ENCODE measurements at regions not wholly inside any gene's neighbourhood (a gene's known extent, or its start where the extent isn't known, plus 50 kb on each side); places are given as distances from the start of the nearest gene placed in this dataset.

- DNase-seq (ENCODE audit: low spot score): no peak
Measured at GRCh38 chr1:193799948-193800690, 613.7 kb upstream of the B3GALT2 start.

- no peak for DNase-seq (ENCODE audit: low spot score)
Measured at GRCh38 chr1:193799371-193799770, 613.0 kb upstream of the B3GALT2 start.

GRCh38 chr1:193794239-193794638 is 607.8 kb upstream of the B3GALT2 start:
- no peak for DNase-seq (ENCODE audit: low spot score)

DNA sequence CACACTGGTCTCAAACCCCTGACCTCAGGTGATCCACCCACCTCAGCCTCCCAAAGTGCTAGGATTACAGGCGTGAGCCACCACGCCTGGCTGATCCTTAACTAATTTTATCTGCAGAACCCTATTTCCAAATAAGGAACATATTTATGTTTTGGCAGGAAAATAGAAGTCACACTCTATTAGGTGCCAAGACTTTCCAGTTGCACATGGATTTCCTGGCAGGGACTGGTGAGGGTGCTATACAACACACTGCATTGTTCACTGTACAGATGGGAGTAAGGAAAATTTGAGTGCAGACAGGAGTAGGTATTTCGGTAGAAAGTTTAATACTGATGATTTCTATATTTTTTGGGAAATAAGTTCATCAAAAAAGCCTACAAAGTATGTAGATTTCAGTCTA is 605.3 kb upstream of the B3GALT2 start:
- DNase-seq (ENCODE audit: low spot score): no peak

DNA sequence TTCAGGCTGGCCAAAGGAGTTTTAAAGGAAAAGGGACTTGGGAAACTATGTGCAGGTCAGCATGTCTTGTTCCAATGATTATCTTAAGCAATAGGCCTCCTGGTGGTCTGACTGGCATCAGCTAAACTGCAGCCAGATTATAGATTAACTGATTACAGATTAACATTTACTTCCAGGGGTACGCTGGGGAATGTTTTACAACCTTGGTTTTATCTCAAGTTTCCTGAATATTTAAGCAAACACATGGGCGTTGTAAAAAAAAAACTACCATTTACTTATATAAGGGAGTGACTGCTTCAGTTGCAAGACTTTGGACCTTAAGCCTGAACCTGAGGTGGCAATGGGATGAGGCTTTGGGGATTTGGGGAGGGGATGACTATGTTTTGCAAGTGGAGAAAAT is 600.6 kb upstream of the B3GALT2 start:
- DNase-seq (ENCODE audit: low spot score): no peak

GRCh38 chr1:193785850-193786420 is 599.5 kb upstream of the B3GALT2 start:
- no peak for DNase-seq (ENCODE audit: low spot score)

DNA sequence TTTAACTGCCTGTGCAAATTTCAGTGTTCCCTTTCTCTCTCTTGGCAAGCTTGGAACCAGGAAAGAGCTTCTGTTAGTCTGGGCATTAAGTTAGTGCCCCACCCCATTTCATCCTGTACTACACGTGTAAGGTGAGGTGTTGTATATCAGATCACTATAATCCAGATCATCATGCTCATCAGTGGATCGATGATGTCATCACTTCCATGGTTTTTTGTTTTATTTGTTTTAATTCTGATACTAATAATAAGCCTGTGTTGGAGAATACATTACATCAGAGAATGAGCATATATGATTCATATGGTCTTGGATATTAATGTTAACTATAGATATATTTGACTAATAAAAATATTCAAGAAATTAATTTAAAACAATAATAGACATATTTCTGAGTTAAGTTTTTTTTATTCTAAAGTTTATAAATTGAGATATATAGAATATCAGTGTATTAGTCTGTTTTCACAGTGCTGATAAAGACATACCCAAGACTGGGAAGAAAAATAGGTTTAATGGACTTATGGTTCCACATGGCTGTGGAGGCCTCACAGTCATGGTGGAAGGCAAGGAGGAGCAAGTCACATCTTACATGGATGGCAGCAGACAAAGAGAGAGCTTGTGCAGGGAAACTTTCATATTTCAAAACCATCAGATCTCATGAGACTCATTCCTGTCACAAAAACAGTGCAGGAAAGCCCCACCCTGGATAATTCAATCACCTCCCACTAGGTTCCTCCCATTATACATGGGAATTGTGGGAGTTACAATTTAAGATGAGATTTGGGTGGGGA is 588.3 kb upstream of the B3GALT2 start:
- no peak for DNase-seq (ENCODE audit: low spot score)

DNA sequence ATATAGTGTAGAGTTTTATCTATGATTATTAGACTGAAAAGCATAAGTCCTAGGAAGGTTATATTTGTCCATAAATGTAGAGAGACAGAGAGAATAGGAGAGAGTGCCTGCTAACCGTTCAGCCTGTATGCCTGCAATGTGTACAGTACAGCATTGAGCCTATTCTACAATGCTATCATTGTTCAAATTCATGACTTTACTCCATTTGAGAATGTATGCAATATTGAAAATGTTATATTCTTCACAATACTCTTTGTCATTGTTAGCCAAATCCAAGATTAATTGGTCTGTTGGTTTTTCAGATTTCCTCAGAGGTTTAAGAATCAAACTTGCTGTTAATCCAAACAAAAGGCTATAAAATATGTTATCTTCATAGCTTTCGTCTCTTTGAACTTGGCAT is 585.2 kb upstream of the B3GALT2 start:
- no peak for DNase-seq (ENCODE audit: low spot score)

GRCh38 chr1:193769651-193770050 is 583.2 kb upstream of the B3GALT2 start:
- no peak for DNase-seq (ENCODE audit: low spot score)

DNA sequence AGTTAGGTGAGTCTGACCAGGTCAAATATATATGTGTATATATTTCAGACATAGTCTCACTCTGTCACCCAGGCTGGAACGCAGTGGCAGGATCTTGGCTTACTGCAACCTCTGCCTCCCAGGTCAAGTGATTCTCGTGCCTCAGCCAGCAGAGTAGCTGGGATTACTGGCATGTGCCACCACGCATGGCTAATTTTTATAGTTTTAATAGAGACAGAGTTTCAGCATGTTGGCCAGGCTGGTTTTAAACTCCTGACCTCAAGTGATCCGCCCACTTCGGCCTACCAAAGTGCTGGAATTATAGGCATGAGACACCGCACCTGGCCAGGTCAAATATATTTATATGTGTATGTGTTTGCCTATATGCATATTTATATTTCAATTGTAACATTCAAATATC is 581.5 kb upstream of the B3GALT2 start:
- no peak for DNase-seq (ENCODE audit: low spot score)

DNA sequence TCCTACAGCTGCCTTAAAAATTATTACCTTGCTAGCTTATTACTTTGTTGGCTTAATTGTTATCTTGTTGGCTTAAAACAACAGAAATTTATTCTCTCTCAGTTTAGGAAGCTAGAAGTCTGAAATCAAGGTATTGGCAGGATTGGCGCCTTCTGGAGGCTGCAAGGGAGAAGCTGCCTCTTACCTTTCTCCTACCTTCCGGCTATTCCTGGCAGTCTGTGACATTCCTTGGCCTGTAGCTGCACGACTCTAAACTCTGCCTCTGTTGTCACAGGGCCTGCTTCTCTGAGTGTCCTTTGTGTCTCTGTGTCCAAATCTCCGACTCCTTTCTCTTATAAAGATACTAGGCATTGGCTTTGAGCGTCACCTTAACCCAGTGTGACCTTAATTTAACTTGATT is 579.9 kb upstream of the B3GALT2 start:
- DNase-seq (ENCODE audit: low spot score): no peak

GRCh38 chr1:193763266-193763665 is 576.9 kb upstream of the B3GALT2 start:
- no peak for DNase-seq (ENCODE audit: low spot score)

- DNase-seq (ENCODE audit: low spot score): no peak
Measured at GRCh38 chr1:193762236-193762635, 575.8 kb upstream of the B3GALT2 start.

DNA sequence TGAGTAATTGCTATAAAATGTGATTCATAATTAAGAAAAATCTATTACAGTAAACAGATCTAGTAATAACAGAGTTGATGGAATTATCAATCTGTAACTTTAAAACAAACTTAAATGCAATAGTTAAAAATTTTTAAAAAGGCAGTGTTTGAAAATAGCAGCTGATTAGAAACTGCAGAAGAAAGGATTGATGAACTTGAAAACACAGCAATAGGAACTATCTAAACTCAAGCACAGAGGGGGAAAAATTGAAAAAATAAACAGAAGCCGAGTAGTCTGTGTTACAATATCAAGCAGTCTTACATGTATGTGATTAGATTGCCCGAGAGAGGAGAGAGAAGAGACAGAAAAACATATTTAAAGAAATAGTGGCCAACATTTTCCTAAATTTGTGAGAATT is 569.0 kb upstream of the B3GALT2 start:
- no peak for DNase-seq (ENCODE audit: low spot score)

DNA sequence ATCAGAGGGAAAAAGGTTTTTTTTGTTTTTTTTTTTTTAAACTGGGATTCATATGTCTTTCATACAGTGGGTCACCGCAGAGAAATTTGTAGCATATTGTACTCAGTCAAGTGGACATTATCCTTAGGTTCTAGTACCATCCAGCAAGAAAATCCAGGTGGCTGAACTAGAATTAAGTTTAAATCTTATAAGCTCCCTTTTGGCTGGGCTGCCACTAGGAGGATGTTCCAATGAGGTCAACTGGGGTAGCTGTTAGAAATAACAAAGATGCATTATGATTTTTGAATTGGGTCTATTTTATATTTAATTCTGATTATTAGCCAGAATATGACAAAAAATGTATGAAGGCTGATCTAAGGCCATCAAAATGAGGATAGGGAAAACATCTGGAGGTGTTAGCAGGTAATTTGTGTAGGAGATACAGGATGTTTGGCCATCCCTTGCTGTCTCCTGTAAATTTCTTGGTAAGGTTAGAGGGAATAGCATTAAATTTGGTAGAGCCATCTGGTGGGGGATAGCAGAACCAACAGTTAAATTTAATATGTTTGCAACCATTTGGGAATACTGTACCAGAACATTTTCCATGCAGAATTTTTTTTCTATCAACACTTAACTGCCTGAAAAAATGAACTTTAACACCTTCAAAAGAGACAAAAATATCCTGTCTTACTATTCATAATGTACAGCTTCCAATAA is 568.5 kb upstream of the B3GALT2 start:
- DNase-seq (ENCODE audit: low spot score): no peak

DNA sequence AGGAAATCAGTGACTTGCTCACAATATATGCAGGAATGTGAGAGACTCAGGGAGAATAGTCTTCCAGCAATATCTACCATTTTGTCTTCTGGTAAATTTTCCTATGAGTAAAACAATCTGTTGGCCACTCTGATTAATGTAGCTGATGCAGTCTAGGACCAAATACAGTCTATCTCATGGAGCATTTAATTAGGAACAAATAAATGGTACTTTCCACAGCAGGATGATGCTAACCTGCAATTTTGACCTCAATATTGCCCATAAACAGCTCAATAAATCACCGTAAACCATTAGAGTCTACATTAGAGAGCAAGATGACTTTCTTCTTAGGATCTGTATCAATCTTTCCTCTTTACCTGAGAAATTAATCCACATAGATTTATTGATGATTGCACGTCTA is 567.7 kb upstream of the B3GALT2 start:
- DNase-seq (ENCODE audit: low spot score): no peak

DNA sequence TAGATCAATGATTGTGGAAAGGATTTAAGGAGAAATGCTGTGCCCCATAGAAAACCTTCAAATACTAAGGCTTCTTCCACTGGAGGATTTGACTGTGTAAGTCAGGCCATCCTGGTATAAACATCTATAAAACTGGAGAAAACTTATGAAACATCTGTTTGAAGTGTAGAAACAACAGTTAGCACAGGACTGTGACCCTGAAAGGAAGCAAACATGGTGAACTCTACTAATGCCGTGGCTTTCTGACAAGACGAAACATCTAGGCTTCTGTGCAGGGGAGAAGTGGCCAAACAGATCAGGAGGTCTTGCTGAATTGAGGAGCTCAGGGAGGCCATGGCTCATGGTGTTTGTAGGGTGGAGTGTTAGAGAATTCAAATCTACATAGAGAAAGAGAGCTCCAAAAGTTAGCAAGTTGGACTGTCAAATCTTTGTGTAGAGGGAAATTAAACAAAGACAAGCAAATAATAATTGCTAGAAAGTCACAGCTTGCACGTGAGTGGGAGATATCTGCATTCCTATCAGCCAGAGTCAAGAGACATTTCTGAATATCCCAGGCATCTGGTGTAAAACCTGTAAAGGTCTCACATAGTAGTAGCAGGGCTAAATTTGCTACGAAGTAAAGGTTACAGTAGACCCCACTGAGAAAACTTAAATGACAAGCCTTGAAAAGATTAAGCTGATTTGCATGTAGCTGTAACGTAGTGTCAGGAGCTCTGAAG is 566.8 kb upstream of the B3GALT2 start:
- DNase-seq (ENCODE audit: low spot score): no peak

DNA sequence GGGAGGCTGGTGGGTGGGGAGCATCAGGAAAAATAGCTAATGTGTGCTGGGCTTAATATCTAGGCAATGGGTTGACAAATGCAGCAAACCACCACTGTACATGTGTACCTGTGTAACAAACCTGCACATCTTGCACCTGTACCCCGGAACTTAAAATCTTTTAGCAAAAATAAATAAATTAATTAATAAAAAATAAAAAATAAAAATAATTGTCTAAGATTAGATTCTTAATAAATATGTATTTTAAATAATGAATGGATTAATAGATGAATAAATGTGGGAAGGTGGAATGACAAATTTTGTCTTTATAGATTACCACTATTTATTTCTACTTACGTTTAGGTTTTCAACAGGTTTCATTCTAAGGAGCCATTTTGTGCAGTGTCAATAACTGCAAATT is 563.5 kb upstream of the B3GALT2 start:
- DNase-seq (ENCODE audit: low spot score): no peak

GRCh38 chr1:193747579-193747978 is 561.2 kb upstream of the B3GALT2 start:
- DNase-seq (ENCODE audit: low spot score): no peak

DNA sequence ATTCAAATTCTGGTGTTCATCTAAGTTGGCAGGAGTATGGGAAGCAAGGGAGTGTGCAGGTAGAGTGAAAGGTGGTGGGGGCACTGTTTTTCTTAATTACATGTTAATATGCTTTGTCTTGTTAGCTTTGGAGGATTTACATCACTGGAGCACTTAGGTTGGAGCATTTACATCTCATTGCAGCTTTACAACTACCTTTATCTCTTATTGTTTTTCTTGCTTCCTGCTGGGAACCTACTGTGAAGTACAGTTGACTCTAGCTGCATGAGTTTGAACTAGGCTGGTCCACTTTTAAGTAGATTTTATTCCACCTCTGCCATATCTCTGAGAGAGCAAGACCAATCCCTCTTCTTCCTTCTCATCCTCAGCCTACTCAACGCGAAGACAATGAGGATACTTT is 554.8 kb upstream of the B3GALT2 start:
- no peak for DNase-seq (ENCODE audit: low spot score)

GRCh38 chr1:193740762-193741161 is 554.3 kb upstream of the B3GALT2 start:
- no peak for DNase-seq (ENCODE audit: low spot score)

DNA sequence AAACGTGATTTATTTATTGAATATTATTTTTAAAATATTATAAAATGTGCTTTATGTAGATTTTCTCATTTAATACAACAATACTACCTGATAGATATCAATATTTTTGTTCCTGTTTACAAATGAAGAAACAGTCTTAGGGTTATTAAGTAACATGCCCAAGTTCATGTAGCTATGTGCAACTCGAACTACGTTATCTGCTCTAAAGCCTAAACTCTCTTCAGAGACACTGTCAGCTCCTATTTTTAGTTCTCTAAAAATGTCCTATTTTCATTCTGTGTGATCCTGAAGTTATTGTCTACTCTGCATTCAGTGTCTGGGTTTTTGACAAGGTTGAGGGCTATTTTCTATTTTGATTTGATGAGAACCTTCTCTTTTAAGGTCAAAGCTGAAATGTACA is 550.1 kb upstream of the B3GALT2 start:
- DNase-seq (ENCODE audit: low spot score): no peak
